ENCODE measurements at regions not wholly inside any gene's neighbourhood (a gene's known extent, or its start where the extent isn't known, plus 50 kb on each side); places are given as distances from the start of the nearest gene placed in this dataset.

- ATAC-seq (no peak), DNase-seq (no peak)
- intact Hi-C loops (cut with DNase I, micrococcal nuclease): no loop called here
Observed at GRCh38 chr17:77266891-77267341, 126.1 kb downstream of the SEC14L1 start.

DNA sequence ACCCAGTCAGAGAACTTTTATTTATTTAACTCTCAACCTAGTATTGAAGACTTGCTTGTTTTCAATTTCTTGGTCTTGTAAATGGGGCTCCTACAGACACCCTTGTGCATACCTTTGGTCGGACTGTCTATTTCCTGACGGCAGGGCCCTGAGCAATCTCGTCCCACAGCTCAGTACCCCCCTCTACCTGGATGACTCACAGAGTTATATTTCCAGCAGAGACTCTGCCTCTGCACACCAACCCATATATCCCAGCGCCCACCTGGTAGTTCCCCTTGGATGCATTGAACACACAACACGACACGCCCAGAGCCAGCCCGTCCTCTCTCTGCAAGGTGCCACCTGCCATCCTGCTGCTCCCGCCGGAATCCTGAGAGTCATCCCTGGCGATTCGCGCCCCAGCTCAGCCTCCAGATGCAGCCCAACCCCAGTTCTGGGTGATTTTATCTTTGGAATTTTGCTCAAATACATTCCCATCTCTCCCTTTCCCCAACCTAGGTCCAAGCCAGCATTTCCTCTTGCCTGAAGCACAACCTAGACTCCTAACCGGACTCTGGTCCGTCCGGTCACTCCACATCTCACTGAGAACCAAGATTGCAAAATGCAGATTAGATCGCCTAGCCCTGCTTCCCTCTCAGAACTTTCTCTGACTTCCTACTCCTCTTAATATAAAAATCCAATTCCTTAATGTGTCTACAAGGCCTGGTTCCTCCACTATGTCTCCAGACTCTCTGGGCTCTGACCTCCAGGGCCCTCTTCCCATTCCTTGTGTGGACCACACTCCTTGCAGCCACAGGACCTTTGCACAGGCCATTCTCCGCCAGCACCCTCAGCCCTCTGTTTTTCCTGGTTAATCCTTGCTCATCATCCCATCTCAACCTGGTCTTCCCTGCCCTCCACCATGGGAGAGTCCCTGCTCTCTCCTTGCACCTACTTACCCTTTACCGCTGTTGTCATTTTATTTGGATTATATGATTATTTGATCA, 129.2 kb downstream of the SEC14L1 start:
- intact Hi-C loops (cut with DNase I, micrococcal nuclease): no loop called here
- ATAC-seq: no peak
- DNase-seq: no peak

- DNase-seq (no peak), ATAC-seq (no peak)
- intact Hi-C loops (cut with DNase I, micrococcal nuclease): no loop called here
Observed at GRCh38 chr17:77271411-77271810, 130.6 kb downstream of the SEC14L1 start.

- DNase-seq (no peak), ATAC-seq (no peak)
- intact Hi-C loops (cut with DNase I, micrococcal nuclease): no loop called here
Observed at GRCh38 chr17:77273397-77274085, 132.8 kb downstream of the SEC14L1 start.

DNA sequence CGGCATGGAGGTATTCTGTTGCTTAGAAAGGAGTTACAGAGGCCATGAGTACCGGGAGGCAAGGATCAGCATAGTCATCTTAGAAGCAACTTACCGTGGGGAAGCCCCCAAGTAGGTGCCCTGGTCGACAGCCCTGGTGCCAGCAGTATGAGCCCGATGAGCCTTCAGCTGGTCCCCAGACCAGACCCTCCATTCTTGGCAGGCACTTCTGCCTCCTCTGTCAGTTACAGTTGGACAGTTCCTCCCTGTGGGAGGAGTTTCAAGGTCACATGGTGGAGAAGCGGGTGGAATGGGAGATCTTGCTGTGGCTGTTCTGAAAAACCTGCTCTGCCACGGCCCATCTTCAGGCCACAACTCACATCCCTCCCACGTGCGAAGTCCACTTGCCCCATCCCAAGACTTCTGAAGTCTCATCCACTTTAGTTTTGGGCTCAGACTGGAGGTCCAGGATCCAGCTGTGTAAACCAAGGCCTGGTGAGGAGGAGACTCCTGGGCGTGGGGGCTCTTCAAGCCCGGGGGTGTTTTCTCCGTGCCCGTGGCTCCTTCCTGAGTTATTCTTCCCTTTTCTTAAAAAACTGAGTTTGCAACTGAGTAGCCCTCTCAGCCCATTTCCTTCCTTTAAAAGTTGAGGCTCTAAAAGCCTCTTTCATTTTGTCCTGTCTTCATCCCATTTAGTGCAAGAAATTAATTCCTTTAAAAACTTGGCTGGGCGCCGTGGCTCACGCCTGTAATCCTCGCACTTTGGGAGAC, 133.5 kb downstream of the SEC14L1 start:
- intact Hi-C loops (cut with DNase I, micrococcal nuclease): no loop called here
- DNase-seq (no peak), ATAC-seq (peak; percentile 19)

DNA sequence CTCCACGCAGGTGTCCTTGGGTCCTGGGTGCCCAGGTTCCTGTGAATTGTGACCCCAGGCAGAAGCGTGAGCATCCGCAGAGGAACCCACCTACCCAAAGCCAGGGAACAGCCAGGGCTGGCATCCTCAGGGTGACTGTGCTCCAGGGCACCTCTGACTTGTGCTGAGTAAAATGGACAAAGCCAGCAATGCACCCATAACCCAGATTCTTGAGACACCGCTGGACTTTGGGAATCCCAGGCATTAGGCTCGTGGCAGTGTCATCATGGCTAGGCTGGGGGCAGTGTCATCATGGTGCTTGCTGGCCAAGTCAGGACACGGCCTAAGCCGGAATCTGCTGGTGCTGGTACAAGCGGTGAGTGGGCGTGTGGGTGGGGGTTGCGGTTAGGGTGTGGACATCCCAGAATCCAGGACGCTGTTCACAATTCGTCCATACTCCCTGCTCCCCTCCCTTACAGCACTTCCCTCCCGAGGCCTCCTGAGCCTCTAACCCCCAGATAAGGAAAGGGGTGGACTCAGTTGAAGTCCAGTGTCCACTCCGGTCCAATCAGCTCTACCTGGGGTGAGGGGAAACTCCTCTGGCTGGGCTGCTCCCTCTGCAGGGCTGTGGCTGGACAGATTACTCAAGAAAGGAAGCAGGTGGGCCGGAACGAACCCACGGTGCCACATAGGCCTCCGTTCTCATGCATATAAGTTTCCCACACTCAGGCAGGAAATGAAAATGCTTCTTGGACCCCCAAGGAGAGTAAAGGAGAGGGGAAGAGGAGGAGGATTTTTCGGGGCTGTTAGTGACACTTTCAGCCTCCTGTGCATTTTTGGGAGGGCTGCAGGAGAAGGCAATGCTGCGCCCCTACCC, 138.9 kb downstream of the SEC14L1 start:
- intact Hi-C loops (cut with DNase I, micrococcal nuclease): no loop called here
- DNase-seq: peak; percentile 43 to 60
- ATAC-seq: peak; percentile 25

DNA sequence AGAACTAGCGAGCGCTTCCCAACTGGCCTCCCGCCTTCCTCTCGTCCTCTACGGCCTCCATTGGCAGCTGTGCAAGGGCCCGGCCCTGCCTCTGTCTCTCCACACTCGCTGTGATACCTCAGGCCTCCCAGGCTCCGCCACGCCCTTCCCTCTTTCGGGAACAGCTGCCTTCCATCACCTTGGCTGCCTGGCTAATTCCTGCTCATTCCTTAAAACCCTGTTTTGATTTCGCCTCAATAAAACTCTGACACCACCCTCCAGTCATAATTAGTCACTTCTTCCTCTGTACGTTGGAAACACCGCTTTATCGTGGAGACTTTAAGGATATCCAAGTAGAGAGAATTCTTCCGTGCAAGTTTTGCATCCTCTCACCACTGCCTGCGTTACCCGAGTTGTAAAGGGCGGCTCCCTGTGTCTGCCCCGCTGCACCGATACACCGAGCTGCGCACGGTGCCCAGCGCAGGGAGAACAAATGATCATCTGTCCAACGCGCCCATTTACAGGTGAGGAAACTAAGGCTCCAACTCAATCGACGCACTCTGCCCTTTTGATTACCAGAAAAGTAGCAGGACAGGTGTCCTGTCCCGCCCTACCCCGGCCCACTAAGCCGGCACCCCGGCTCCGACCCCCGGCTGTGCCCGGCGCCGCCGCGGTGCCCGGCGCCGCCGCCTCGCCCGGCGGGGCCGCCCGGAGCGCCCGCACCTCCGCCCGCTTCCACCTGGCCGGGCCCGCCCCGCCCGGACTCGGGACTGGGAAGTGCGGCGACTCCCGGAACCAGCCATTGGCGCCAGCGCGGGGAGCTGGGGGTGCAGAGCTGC, 139.7 kb downstream of the SEC14L1 start:
- intact Hi-C loops (cut with DNase I, micrococcal nuclease): no loop called here
- DNase-seq: peak; percentile 68 to 79
- peak; percentile 17 for ATAC-seq

- intact Hi-C loops (cut with DNase I, micrococcal nuclease): no loop called here
- ATAC-seq (peak; percentile 60), DNase-seq (peak; percentile 74 to 81)
Observed at GRCh38 chr17:77281122-77281903, 140.5 kb downstream of the SEC14L1 start.

DNA sequence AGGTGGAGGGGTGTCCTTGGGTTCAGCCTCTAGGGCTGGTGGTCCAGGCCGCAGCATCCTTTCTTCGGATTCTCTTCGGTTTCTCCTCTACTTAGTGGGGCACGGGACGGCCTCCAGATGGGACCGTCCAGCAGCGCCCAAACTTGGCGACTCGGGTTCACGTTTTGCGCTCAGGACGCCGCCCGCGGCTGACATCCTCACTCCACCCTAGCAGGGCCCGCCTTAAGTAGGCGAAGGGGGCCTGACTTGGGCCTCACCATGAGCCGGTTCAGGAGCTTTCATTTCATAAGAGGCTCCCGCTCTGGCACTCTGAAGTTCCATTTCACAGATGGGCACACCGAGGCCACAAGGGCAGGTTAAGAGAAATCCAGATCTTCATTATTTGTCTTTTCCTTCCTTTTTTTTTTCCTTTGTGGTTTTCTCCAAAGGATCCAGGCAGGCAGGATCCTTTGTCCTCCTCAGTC, 141.2 kb downstream of the SEC14L1 start:
- peak; percentile 67 to 78 for DNase-seq
- ATAC-seq: peak; percentile 44
- intact Hi-C loops (cut with DNase I, micrococcal nuclease): no loop called here

- peak; percentile 85 for DNase-seq
- intact Hi-C loops (cut with DNase I, micrococcal nuclease): no loop called here
- peak; percentile 13 for ATAC-seq
Observed at GRCh38 chr17:77282524-77283515, 142.1 kb downstream of the SEC14L1 start.

GRCh38 chr17:77284023-77284617, 143.4 kb downstream of the SEC14L1 start:
- no peak for ATAC-seq
- intact Hi-C loops (cut with DNase I, micrococcal nuclease): no loop called here
- DNase-seq: no peak

DNA sequence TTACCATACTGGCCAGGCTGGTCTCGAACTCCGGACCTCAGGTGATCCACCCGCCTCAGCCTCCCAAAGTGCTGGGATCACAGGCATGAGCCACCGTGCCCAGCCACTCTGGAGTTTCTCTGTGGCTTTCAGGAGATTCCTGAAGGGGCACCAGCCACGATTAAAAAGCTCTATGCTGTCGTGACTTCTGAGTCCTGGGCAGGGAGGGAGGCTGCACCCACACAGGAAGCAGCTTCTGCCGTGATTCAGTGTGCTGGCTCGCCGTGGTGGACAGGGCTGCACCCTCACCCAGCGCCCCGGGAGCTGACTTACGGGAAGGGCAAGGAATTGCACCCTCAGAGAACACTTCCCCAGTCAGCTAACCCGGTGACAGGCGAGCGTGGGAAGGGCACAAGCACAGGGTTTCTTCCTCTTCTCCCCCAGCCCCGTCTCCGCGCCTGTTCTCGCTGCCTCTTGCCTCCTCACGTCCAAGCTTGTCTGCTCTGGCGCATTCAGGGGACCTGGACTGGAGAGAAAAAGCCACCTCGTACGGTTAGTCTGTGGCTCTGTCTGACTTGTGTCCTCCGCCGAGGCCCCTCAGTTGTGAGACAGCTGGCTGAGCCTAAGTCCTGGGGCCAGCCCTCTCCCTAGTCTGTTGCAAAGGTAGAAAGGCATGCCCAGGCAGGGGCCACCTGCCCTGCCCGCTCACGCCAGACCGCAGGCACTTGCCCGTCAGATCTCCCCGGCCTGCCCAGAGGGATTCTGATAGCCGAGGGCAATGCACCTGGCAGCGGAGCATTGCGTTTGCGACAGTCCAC, 145.0 kb downstream of the SEC14L1 start:
- peak; percentile 31 for ATAC-seq
- DNase-seq: peak; percentile 78 to 81
- intact Hi-C loops (cut with DNase I, micrococcal nuclease): no loop called here

- no peak for ATAC-seq
- no peak for DNase-seq
- intact Hi-C loops (cut with DNase I, micrococcal nuclease): no loop called here
Observed at GRCh38 chr17:77286391-77286640, 145.5 kb downstream of the SEC14L1 start.

DNA sequence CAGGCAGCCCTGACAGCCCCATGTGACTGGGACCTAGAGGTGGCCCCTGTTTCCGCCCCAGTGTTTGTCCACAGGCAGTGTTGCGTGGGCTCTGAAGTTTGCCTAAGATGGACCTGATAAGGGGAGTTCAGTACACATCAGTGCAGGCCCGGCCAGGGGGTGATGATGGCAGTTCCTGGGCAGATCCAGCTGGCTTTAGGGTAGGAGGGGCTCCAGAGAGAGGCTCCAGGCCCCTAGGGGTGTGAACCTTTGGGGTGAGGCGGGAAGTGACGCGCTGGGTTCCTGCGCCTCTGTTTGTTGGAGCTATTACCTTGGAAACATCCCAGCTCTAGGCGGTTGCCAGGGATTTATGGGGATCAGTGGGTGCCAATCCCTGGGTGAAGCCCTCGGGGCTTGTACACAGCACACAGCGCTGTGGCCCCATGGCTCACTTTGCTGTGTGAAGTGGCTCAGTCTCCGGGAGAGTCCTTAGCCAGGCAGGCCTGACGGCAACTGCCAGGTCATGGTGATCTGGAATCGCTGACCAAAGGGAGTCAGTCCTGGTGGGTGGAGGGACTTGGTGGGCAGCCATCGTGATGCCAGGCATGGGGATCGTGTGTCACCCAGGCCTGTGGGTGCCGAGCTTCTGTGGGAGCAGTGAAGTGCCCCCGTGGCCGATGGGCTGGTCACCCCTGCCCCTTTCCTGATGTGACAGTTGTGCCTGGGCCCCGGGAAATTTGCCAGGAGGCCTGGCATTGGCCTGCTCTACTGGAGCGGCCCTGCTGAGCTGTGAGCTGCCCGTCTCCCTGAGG, 146.1 kb downstream of the SEC14L1 start:
- ATAC-seq (peak; percentile 54), DNase-seq (peak; percentile 80 to 94)
- intact Hi-C loops (cut with DNase I, micrococcal nuclease): no loop called here
